Endothelial cell of umbilical vein (primary cell): ENCODE measurements at regions not wholly inside any gene's neighbourhood (a gene's known extent, or its start where the extent isn't known, plus 50 kb on each side); places are given as distances from the start of the nearest gene placed in this dataset.

Experiments used
- CTCF ChIP-seq, 2 donors: IDR thresholded peaks; 1 replicate in 1 of 2; 2 replicates in 1 of 2; pipeline ENCODE4 v1.5.1; 2011; ENCODE audit warnings: low read length in 2 of 2, mild to moderate bottlenecking in 2 of 2, moderate library complexity in 2 of 2, control low read depth in 1 of 2, inconsistent platforms in 1 of 2, low read depth in 1 of 2; ENCODE audit not compliant: insufficient read depth in 1 of 2; ENCODE audit errors: extremely low read depth in 1 of 2
- POLR2A ChIP-seq: IDR thresholded peaks from 2 replicates; pipeline ENCODE4 v1.6.1; 2012; ENCODE audit warnings: low read depth, mild to moderate bottlenecking, control low read depth, low read length

GRCh38 chr2:2516386-2516785, 185.3 kb upstream of the MYT1L start:
- TF ChIP-seq CTCF (IDR thresholded peaks at IDR 0.05; ENCODE audit: extremely low read depth in 1 of 2, insufficient read depth in 1 of 2, low read depth in 1 of 2, low read length in 2 of 2), result no peak
- no peak for TF ChIP-seq POLR2A
